GM13977 (cell line): ENCODE measurements at regions not wholly inside any gene's neighbourhood (a gene's known extent, or its start where the extent isn't known, plus 50 kb on each side); places are given as distances from the start of the nearest gene placed in this dataset.
"Not testable (repeated sequence)": the region's sequence is repeated elsewhere in the genome, so short reads cannot be mapped to it uniquely, and the experiment has no call there.

Source experiments
- DNase-seq: peaks from one replicate; pipeline ENCODE4 v3.0.0; 2012; ENCODE audit warnings: low spot score
- in situ Hi-C: fragments of 300-500 bp; cut with MboI; formaldehyde crosslinking; loops from one replicate; pipeline ENCODE4 v1.12.0; 2022; ENCODE audit warnings: low sequenced_read_pairs, low pct_unique_long_range_greater_than_20kb, mixed read lengths, inconsistent platforms; ENCODE audit not compliant: unreplicated experiment
- TF ChIP-seq, protein P1 (sequence below): IDR thresholded peaks from 2 replicates; pipeline ENCODE4 v1.5.1; 2012; ENCODE audit warnings: mild to moderate bottlenecking, control low read depth; ENCODE audit not compliant: insufficient read depth; ENCODE audit errors: extremely low read depth, missing control alignments

DNA sequence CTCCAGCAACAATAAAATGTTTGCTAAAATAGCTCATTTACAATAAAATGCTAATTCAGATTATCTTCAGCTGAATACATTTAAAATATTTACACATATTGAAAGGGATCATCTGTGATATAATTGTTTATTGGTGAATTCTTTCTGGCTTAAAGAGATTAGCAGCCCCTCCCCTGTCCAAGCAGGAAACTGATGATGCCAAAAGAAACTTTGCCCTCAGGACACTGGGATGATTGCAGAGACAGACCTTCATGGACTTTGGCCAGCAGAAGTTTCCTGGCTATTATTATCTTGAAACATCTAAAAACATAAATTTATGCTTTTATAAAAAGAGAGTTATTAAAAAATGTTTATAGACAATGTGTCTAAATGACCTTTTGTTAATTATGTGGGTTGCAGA lies 764.9 kb upstream of the MBL2 start:
- no peak for DNase-seq
- in situ Hi-C loops: no loop called here
- TF ChIP-seq, protein P1, sequence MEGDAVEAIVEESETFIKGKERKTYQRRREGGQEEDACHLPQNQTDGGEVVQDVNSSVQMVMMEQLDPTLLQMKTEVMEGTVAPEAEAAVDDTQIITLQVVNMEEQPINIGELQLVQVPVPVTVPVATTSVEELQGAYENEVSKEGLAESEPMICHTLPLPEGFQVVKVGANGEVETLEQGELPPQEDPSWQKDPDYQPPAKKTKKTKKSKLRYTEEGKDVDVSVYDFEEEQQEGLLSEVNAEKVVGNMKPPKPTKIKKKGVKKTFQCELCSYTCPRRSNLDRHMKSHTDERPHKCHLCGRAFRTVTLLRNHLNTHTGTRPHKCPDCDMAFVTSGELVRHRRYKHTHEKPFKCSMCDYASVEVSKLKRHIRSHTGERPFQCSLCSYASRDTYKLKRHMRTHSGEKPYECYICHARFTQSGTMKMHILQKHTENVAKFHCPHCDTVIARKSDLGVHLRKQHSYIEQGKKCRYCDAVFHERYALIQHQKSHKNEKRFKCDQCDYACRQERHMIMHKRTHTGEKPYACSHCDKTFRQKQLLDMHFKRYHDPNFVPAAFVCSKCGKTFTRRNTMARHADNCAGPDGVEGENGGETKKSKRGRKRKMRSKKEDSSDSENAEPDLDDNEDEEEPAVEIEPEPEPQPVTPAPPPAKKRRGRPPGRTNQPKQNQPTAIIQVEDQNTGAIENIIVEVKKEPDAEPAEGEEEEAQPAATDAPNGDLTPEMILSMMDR: no peak

DNA sequence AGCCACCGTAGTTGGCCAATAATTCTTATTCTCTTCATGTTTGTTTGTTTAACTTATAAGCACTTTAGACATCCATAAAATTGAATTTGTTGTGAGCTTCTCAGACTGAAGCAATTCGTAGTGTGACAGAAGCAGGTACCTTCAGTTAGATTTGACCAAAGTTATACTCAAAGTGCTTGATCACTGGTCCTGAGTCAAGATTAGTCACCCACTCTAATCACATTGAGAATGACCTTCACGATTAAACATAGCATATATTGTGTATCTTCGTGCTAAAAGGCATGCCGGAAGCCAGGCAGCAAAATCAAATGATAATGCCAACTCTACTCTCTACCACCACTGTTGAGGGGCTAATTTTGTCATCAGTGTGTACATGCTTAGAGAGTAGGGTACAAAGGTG lies 763.7 kb upstream of the MBL2 start:
- in situ Hi-C loops: no loop called here
- TF ChIP-seq, protein P1: no peak
- DNase-seq: no peak

DNA sequence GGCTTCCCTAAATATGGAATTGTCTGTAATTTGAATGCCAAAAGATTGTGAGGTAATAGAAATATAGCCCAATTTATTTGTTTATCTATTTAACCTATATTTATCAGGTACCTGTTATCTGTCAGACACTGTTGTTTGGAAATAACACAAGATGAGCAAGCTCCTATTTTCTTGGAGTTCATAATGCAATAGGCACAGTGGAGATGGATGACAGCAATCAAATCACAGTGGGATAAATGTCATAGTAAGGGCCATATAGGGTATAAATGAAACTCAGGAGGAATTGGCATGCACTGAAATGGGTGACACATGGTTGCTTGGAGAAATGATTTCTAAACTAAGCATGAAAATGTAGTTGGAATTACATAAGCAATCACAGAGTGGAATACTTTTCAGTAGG lies 761.8 kb upstream of the MBL2 start:
- DNase-seq: no peak
- TF ChIP-seq, protein P1: no peak
- in situ Hi-C loops: no loop called here

DNA sequence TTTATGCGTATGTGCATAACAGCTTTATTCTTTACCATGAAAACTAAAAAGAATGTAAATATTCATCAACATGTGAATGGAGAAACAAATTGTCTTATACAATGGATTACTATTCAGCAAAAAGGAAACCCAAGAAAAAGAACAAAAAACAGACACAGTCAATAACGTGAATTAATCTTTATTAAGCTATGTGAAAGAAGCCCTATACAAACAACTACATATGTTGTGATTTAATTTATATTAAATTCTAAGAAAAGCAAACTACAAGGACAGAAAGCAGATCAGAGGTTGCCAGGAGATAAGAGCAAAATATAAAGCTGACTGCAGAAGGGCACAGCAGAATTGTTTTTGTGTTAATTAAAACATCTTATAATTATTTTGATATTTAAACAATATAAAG lies 756.4 kb upstream of the MBL2 start:
- in situ Hi-C loops: no loop called here
- TF ChIP-seq, protein P1: no peak
- DNase-seq: no peak

DNA sequence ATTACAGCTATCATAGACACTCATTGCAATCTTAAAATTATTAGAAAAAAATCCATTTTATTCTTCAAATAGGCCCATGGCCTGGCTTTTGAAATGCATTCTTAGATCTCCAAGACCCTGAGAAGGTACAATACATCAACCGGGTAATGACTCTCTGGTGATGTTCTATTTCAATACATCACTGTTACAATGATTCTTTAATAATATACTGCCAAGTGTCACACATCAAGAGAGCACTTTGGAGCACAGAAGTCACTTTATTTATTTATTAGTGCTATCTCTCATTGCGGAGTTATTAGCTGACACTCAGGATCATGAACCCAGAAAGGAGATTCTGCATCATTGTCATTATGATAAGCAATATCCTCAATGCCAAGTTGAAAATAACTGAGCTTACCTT lies 748.5 kb upstream of the MBL2 start:
- in situ Hi-C loops: no loop called here
- DNase-seq: no peak
- TF ChIP-seq, protein P1: no peak

DNA sequence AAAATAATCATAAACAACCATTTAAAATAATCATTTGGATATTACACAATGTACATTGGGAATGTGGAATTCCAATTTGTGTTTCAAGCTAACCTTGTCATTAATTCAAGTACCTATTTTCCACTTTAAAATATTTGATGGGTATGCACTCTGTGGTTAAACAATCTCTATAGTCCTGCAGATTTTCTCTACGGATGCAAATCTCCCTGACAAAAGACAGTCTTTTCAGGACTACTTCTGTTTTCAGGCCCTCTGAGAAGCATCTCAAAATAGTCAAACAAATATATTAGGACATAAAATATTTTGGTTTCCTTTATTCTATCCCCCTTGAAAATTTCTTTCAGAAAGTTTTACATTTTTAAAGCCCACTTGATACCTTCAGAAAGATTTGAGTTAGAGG lies 735.6 kb upstream of the MBL2 start:
- TF ChIP-seq, protein P1: no peak
- no peak for DNase-seq
- in situ Hi-C loops: no loop called here

DNA sequence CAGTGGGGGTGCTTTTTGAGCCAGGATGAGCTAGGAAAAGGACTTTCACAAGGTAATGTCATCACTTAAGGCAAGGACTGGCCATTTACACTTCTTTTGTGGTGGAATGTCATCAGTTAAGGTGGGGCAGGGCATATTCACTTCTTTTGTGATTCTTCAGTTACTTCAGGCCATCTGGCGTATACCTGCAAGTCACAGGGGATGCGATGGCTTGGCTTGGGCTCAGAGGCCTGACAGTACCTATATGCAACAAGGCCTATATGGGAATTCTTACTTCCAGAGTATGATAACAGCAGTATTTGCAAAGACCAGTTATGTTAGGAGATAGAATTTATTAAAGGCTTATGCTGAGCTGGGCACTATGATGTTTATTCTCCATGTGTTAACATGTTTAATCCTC lies 731.9 kb upstream of the MBL2 start:
- in situ Hi-C loops, DNase-seq: not testable (repeated sequence)

DNA sequence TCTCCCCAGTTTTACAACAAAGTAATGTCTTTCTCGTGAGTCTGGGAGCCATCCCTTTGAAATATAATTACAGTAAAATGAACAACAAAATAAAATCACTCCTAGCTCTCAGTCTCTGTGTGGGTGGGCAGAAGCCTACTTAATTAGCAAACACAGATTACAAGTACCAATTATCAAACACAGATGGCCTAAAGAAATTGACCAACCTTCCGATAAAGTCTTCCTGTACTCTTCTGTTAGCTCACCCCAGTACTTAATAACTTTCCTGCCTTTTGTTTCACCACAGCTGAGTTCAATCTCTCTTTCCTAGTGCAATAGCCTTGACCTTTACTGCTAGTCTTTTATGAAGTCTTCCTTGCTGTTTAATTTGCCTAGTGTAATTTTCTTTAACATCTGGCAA lies 719.2 kb upstream of the MBL2 start:
- TF ChIP-seq, protein P1: no peak
- in situ Hi-C loops: no loop called here
- DNase-seq: no peak
